HUDEP-2 (cell line): ENCODE measurements at regions not wholly inside any gene's neighbourhood (a gene's known extent, or its start where the extent isn't known, plus 50 kb on each side); places are given as distances from the start of the nearest gene placed in this dataset.
"Not testable (repeated sequence)": the region's sequence is repeated elsewhere in the genome, so short reads cannot be mapped to it uniquely, and the experiment has no call there.

Experiments
- DNase-seq, 76 experiments: peaks; one replicate each; lab custom pipeline; 2025; ENCODE audit not compliant: unreplicated experiment in 76 of 76; lab: John Stamatoyannopoulos, UW

- no peak for DNase-seq
Measured at GRCh38 chr6:74733830-74734620, 471.8 kb downstream of the COL12A1 start.

DNA sequence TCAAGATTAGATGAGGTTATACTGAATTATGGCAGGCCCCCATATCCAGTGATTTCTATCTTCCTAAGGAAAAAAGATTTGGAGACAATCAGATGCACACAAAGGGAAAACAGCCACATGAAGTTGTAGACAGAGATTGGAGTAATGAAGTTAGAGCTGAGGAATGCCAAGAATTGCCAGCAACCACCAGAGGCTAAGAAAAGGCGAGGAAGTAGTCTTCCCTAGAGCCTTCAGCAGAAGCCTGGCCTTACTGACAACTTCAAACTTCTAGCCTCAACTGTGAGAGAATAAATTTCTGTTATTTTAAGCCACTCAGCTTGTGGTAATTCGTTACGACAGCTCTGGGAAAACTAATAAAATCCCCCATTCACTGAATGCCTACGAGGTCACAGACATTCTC lies 473.9 kb downstream of the COL12A1 start:
- DNase-seq: no peak

DNA sequence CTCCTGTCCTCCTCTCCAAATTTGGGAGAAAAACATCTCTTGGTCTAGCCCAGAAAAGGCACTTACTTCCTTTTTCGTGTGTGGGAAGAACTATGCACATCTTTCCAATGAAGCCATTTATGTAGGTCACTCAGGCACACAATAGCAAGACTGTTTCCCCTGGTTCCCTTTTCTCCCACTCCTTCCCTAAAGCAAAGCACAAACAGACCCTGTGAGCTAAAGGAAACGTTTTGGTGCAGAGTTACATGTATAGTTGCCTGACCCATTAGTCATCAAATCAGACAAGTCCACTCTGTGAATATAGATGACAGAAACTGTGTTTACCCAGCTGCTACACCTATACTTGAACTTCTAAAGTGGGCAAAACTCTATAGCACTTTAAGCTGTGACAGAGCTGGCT lies 474.6 kb downstream of the COL12A1 start:
- no peak for DNase-seq

GRCh38 chr6:74720923-74721322 lies 484.9 kb downstream of the COL12A1 start:
- DNase-seq: no peak

DNA sequence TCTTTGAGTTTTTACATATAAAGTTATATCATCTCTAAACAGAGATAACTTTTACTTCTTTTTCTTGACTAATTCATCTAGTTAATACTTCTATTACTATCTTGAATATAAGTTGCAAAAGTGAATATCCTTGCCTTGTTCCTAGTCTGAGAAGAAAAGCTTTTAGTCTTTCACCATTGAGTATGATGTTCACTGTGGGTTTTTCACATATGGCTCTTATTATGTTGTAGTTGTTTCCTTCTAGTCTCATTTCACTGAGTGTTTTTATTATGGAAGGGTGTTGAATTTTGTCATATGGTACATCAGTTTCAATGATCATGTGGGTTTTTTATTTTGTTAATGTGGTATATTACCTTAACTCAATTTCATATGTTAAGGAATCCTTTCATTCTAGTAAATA lies 488.3 kb downstream of the COL12A1 start:
- no peak for DNase-seq

DNA sequence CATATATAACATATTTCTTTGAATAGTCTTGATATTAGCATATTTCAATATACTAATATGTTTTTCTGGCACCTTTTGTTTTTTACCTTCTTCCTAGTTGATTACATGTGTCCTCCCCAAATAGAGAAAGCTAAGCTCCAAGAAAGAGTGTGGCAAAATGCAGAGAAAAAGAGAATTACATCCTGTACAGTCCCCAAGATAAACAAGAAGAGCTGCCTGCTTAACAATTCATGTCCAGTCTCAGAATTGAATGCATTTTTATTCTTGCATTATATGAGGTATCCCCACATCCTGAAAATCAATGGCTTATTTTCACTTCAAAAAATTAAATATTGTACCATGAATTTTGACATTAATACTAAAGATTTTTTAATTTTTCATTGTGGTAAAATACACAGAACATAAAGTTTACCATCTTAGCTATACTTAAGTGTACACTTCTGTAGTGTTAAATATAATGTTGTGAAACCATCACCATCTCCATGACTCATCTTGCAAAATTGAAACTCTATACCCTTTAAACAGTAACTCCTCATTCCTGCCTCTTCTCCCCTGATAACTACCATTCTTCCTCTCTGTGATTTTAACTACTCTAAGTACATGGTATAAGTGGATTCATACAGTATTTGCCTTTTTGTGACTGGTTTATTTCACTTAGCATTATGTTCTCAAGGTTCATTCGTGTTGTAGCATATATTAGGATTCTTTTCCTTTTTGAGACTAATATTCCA lies 490.3 kb downstream of the COL12A1 start:
- DNase-seq: no peak

- DNase-seq: no peak
Measured at GRCh38 chr6:74713941-74714340, 491.9 kb downstream of the COL12A1 start.

- no peak for DNase-seq
Measured at GRCh38 chr6:74705451-74705850, 500.4 kb downstream of the COL12A1 start.

DNA sequence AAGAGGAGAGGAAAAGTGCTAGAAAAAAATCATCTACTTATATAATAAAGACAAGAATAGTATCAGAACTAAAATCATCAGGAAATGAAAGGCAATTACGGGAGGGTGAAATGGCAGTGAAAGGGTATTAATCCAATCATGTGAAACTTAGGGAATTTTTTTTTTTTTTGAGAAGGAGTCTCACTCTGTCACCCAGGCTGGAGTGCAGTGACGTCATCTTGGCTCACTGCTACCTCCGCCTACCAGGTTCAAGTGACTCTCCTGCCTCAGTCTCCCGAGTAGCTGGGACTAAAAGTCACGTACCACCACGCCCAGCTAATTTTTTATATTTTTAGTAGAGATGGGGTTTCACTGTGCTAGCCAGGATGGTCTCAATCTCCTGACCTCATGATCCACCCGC lies 501.3 kb downstream of the COL12A1 start:
- DNase-seq: not testable (repeated sequence)

DNA sequence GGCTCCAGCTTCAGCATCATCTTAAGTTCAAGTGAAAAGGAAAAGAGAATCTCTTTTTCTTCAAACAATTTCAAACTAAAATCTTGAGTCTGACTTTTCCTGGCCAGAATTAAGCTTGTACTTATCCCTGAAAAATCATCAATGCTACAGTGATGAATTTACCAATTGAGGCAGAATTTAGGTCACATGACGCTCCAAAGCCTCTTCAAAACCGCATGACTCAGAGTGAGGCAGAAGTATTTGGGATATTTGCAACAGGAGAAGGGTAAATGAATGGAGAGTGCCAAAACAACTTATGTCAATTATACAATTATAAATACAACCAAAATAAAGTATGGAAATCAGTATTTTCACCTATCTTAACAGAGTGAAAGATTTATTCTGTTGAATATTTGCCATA lies 515.5 kb downstream of the COL12A1 start:
- no peak for DNase-seq

DNA sequence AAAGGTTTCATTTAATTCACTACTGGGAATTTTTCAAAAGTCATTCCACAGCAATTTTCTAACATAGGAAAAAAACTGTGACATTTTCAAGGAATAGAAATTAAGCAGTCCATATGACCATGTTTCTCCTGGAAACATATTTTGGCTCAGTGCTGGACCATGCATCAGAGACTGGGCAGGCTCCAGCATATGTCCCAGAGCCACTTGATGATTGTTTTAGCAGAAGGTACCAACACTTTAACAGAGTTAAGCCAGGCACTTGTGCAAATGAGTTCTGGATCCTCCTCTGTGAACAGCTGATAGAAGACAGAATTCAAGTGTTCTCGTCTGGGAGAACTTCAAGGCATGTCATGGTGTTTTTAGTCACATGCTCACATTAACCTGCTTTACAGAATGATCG lies 516.3 kb downstream of the COL12A1 start:
- no peak for DNase-seq

- DNase-seq: no peak
Measured at GRCh38 chr6:74677463-74677862, 528.4 kb downstream of the COL12A1 start.

DNA sequence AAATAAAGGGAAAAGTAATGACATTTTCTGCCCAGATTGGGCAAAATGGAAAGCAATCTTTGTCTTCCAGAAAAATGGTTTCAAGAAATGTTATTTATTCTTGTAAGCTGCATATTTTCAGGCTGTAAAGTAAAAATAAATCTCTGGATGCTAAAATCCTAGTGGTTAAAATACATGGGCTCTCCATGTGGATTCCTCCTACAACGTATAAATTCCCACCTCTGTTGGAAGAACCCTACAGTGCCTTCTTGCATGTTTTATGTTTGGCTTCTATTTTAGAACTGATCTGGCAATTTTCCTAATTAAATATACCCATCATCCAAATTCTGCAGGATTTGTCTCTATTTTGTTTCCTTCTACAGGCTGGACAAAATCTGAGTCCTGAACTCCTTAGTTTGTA lies 528.9 kb downstream of the COL12A1 start:
- no peak for DNase-seq

GRCh38 chr6:74674377-74674776 lies 531.5 kb downstream of the COL12A1 start:
- no peak for DNase-seq

DNA sequence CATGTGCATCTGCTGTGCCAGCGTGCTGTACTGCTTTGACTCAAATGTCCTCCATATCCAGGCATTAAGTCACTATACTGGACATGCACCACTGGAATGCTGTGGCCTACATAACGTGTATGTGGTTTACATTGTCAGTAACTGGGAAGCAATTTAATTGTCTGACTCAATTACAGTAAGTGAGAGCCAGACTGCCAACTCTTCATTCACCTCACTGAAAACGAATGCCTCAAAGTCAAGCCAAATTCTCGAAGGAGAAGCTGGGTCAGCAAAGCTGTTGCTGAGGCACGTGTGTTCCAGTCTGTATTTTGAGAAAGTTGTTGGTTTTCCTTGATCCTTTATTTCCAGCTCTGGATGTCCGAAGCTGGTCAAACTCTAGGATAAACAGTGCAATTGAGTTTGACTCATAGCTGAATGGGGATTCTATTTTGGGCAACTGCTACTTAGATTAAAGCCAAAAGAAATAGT lies 534.3 kb downstream of the COL12A1 start:
- no peak for DNase-seq

GRCh38 chr6:74658391-74658790 lies 547.5 kb downstream of the COL12A1 start:
- DNase-seq: no peak

DNA sequence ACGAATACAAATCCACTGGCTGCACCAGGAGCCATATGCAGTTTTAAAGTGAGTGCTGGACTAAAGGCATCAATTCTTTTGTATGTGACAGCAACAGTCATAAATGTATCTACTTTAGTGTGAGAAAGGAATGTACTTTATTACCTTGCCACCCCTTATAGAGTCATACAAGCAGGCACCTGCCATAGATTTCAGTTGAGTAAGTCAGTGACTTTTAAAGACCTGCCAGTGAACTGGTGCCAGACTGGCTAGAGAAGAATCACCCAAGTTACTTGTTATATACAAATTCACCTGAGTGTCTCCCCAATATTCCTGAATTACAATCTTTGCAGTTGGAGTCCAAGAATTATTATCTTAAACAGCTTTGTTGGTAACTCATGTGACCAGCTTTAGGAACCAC lies 547.9 kb downstream of the COL12A1 start:
- DNase-seq: no peak

DNA sequence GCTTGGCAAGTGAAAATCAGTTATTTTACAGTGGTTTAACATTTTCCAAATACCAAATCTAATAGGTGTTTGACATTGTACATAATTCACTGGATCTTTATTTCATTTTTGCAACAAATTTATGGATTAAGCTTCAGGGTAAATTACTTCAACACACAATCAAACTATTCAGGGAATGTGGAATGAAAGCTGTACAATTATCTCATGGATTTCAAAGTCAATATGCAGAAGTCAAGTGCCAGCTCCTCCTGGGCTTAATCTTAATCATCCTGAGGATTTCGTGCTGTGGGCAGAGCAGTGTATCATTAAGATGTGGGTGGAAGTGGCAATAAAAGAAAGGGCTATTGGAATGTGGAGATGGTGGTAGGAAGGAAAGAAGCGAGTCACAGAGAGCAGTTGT lies 548.8 kb downstream of the COL12A1 start:
- no peak for DNase-seq

GRCh38 chr6:74656453-74656852 lies 549.4 kb downstream of the COL12A1 start:
- no peak for DNase-seq

GRCh38 chr6:74654296-74654695 lies 551.6 kb downstream of the COL12A1 start:
- DNase-seq: no peak

- no peak for DNase-seq
Measured at GRCh38 chr6:74651948-74652842, 553.7 kb downstream of the COL12A1 start.
